IPS-15b (cell line): ENCODE measurements at regions not wholly inside any gene's neighbourhood (a gene's known extent, or its start where the extent isn't known, plus 50 kb on each side); places are given as distances from the start of the nearest gene placed in this dataset.

ENCODE experiments used
- H3K27me3 ChIP-seq: one replicate; pipeline ENCODE4 v1.6.1; 2013; ENCODE audit warnings: low read length; ENCODE audit not compliant: control insufficient read depth, insufficient read depth
- H3K36me3 ChIP-seq: one replicate; pipeline ENCODE4 v1.6.1; 2013; ENCODE audit warnings: low read length; ENCODE audit not compliant: control insufficient read depth, insufficient read depth
- H3K4me1 ChIP-seq: one replicate; pipeline ENCODE4 v1.6.1; 2013; ENCODE audit warnings: mild to moderate bottlenecking, low read length; ENCODE audit not compliant: control insufficient read depth, insufficient read depth
- H3K4me3 ChIP-seq: one replicate; pipeline ENCODE4 v1.5.1; 2013; ENCODE audit warnings: low read depth, low read length
- H3K9ac ChIP-seq: one replicate; pipeline ENCODE4 v1.6.1; 2013; ENCODE audit warnings: low read depth, mild to moderate bottlenecking, low read length
- H3K9me3 ChIP-seq: one replicate; pipeline ENCODE4 v1.6.1; 2013; ENCODE audit warnings: mild to moderate bottlenecking, low read length; ENCODE audit not compliant: control insufficient read depth, insufficient read depth

GRCh38 chr4:38537666-38538065 lies 126.3 kb upstream of the KLF3 start:
- H3K9ac ChIP-seq = no peak overlapping the region
- peaks cover 11% of the 10 kb centered on the region for H3K27me3 ChIP-seq
- no peak overlapping the region for H3K4me3 ChIP-seq
- H3K36me3 ChIP-seq = no peaks in the 10 kb centered on the region
- H3K9me3 ChIP-seq = no peaks in the 10 kb centered on the region
- H3K4me1 ChIP-seq = no peaks in the 10 kb centered on the region

GRCh38 chr4:38538517-38538916 lies 125.5 kb upstream of the KLF3 start:
- H3K27me3 ChIP-seq = peaks cover 15% of the 10 kb centered on the region
- H3K9ac ChIP-seq = no peak overlapping the region
- no peaks in the 10 kb centered on the region for H3K36me3 ChIP-seq
- H3K4me1 ChIP-seq = no peaks in the 10 kb centered on the region
- H3K9me3 ChIP-seq = no peaks in the 10 kb centered on the region
- no peak overlapping the region for H3K4me3 ChIP-seq

- no peak overlapping the region for H3K4me3 ChIP-seq
- no peaks in the 10 kb centered on the region for H3K36me3 ChIP-seq
- no peaks in the 10 kb centered on the region for H3K9me3 ChIP-seq
- no peak overlapping the region for H3K9ac ChIP-seq
- H3K4me1 ChIP-seq = no peaks in the 10 kb centered on the region
- H3K27me3 ChIP-seq = peaks cover 19% of the 10 kb centered on the region
These were observed 124.5 kb upstream of the KLF3 start for GRCh38 chr4:38539501-38539900.

- Histone ChIP-seq H3K4me1 (no peaks in the 10 kb centered on the region), H3K4me3 (no peak overlapping the region), H3K27me3 (peaks cover 68% of the 10 kb centered on the region)
These were observed 116.9 kb upstream of the KLF3 start for GRCh38 chr4:38547052-38547451.

GRCh38 chr4:38548256-38548655 lies 115.7 kb upstream of the KLF3 start:
- Histone ChIP-seq H3K9ac (no peak overlapping the region), H3K4me3 (no peak overlapping the region), H3K27me3 (peaks cover 63% of the 10 kb centered on the region), H3K4me1 (no peaks in the 10 kb centered on the region), H3K9me3 (no peaks in the 10 kb centered on the region), H3K36me3 (no peaks in the 10 kb centered on the region)

More at GRCh38 chr4:38547052-38547451, 116.9 kb upstream of the KLF3 start:
- no peak overlapping the region for H3K9ac ChIP-seq
- no peaks in the 10 kb centered on the region for H3K9me3 ChIP-seq
- no peaks in the 10 kb centered on the region for H3K36me3 ChIP-seq

DNA sequence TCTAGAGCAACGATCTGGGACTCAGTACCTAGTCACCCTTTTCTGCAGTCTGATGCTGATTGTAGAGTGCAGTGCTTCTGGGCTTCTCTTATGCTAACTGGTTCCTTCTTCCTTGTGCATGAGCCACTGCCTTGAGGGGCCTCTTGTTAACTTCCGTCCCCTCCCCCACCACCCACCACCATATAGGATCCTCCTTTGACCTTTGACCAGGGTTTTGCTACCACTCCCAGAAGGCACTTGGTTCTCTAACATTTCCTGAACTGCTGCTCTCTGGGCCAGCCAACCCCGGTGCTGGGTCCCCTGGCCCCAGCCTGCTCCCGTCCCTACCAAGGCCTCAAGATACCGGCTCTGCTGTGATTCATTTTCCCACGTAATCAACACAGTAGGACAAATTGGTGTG lies 104.6 kb upstream of the KLF3 start:
- Histone ChIP-seq H3K9ac (no peak overlapping the region), H3K36me3 (no peaks in the 10 kb centered on the region), H3K9me3 (no peaks in the 10 kb centered on the region), H3K27me3 (no peaks in the 10 kb centered on the region), H3K4me1 (peaks cover 4% of the 10 kb centered on the region), H3K4me3 (no peak overlapping the region)

DNA sequence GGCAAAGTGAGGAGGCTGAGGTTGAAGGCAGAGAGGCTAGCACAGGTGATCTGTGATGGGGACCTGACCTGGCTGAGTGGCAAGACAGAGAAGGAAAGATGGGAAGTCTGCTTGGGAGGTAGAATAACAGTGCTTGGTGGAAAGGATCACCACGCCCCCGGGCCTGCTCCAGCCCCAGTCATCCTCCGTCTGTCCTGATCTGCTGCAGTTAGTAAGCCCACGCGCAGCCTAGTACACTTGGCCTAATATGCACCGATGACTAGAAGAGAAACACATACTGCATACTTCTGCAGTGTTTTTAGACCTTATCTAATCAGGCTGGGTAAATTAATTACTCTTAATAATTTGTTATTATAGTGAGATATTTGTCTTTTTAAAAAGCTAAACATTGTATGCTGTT lies 103.7 kb upstream of the KLF3 start:
- Histone ChIP-seq H3K9ac (no peak overlapping the region), H3K4me3 (no peak overlapping the region), H3K36me3 (no peaks in the 10 kb centered on the region), H3K27me3 (no peaks in the 10 kb centered on the region), H3K4me1 (peaks cover 4% of the 10 kb centered on the region), H3K9me3 (no peaks in the 10 kb centered on the region)

DNA sequence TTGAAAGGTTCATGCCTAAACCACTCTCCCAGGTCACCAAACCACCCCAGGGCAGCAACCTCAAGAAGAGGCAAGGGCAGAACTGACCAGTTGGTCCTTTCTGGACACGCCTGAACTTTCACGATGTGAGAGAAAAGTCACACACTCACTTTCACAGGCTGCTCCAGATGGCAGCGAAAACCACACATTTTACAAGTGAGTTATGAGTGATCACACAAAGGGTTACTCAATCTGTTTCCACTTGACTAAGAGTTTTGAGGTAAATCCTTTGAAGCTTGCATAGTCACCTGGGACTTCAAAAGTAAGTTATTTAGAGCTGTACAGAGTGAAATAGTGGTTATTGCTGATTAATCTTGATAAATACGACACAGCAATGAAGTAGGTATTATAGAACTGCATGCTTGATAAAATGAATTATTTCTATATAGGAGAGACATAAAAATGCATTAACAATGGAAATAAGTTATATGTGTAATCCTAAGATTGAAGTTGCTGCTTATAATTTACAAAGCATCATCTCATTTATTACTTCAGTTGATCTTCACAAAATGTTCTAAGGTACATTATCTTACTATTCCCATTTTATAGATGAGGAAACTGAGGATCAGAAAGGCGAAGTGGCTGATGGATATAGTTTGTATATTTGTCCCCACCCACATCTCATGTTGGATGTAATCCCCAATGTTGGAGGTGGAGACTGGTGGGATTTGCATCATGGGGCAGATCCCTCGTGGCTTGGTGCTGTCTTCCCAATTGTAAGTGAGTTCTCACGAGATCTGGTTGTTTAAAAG lies 103.0 kb upstream of the KLF3 start:
- H3K36me3 ChIP-seq = no peaks in the 10 kb centered on the region
- H3K4me3 ChIP-seq = no peak overlapping the region
- H3K4me1 ChIP-seq = peaks cover 4% of the 10 kb centered on the region
- no peaks in the 10 kb centered on the region for H3K27me3 ChIP-seq
- H3K9me3 ChIP-seq = no peaks in the 10 kb centered on the region
- no peak overlapping the region for H3K9ac ChIP-seq

DNA sequence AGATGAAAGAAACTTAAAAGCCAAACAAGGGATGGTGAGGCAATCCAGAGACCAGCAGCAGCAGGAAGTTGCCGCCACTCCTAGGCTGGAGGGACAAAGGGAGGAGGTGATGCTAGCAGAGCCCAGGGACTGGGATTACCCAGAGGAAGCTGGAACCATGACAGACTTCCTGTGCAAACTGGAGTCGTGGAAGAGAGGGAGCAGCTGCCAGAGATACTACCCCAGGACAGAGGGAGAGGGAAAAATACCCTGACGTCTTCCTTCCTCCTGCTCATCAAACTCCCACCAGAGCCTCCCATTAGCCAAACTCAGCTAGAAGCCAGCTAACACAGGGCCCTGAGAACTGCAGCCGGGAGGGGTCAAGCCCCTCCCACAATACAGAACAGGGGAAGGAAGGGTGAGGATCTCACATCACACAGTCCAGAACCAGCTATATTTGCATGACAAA lies 101.2 kb upstream of the KLF3 start:
- Histone ChIP-seq H3K9ac (no peak overlapping the region), H3K4me1 (peaks cover 4% of the 10 kb centered on the region), H3K4me3 (no peak overlapping the region), H3K27me3 (no peaks in the 10 kb centered on the region), H3K9me3 (no peaks in the 10 kb centered on the region), H3K36me3 (no peaks in the 10 kb centered on the region)

- Histone ChIP-seq H3K9me3 (no peaks in the 10 kb centered on the region), H3K4me3 (no peak overlapping the region), H3K27me3 (no peaks in the 10 kb centered on the region), H3K9ac (no peak overlapping the region), H3K36me3 (no peaks in the 10 kb centered on the region), H3K4me1 (peaks cover 4% of the 10 kb centered on the region)
These were observed 100.1 kb upstream of the KLF3 start for GRCh38 chr4:38563707-38564495.

DNA sequence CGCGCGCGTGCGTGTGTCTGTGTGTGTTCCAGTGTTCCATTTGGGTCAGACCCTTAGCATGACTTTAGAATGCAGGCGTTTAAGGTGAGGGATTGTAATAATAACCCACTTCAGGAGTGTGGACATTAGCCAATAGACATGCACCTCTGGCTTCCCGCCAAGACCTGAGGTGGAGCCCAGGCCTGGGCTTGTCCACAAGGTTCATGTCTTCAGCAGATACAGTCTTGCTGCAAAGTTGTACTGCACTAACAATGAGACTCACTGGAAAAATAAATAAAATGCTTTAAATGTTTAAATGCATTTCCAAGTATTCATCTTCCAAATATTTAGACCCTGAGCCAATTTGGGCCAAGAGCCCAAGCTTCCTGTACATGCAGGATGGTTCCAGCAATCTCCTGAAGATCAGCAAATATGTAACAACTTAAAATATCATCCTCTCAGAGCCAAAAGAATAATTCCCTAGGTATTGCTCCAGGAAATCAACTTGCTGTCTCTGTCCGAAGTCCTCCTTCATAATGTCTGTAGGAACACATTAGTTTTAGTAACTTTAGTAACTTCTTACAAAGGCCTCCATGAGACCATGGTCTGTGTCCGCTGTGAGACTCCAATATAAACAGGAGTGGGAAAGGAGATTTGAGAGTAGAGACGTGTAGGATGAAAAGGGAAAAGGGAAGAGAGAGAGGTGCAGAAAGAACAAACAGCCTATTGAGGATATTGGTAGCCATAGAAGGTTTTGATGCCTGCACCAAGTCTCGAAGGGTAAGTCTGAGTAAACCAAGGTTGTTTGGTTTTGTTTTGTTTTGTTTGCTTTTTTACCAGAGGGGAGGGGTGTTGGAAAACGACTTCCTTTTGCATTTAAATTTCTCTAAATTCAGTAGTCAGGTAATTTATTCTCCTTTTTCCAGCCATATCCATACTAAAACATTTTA lies 98.5 kb upstream of the KLF3 start:
- H3K9ac ChIP-seq = no peak overlapping the region
- H3K4me3 ChIP-seq = no peak overlapping the region
- H3K4me1 ChIP-seq = no peaks in the 10 kb centered on the region
- H3K36me3 ChIP-seq = no peaks in the 10 kb centered on the region
- H3K9me3 ChIP-seq = no peaks in the 10 kb centered on the region
- no peaks in the 10 kb centered on the region for H3K27me3 ChIP-seq
